Dermis microvascular lymphatic vessel endothelial cell (primary cell): ENCODE measurements at regions not wholly inside any gene's neighbourhood (a gene's known extent, or its start where the extent isn't known, plus 50 kb on each side); places are given as distances from the start of the nearest gene placed in this dataset.
"Not testable (repeated sequence)": the region's sequence is repeated elsewhere in the genome, so short reads cannot be mapped to it uniquely, and the experiment has no call there.

Experiments
- DNase-seq, 2 donors: peaks; one replicate each; pipeline versions ENCODE4 v3.0.0 to v3.0.0-alpha.2; 2010; ENCODE audit warnings: low read depth in 2 of 2

GRCh38 chr10:85447690-85448089 is 918.9 kb downstream of the GRID1 start:
- DNase-seq, result no peak

DNA sequence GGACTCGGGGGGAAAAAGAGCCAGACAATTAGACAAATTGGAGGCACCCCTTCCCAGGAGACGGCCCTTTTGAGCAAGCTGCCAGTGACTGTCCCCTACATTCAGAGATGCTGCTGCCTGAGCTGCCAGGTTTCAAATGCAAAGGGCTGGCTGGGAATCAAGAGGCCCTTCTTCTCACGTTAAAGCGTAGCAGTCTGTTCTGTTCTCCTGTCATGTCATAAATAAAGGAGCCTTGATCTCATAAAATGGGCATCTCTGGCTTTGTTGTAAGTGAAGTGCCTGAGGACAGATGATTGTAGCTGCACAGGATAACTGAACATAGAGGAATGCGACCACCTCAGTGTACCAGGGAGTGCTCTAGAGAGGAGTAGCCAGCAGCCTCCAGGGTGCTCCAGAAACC is 917.9 kb downstream of the GRID1 start:
- DNase-seq, result no peak

DNA sequence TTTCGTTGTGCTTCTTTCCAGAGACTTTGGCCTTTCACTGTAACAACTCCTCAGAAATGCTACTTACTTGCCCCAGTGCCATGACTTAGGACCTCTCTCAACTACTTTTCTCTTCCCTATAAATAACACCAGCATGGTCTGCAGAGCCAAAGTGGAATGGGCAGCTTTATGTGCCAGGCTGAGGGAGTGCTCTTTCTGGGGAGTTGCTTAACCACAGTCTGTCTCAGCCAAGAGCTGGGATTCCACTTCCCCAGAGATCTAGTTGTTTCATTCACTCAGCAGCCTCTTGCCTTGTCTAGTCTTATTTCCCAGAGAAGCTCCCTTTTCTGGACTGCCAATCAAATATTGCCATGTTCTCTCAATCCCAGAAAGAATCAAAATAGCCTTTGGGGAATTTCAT is 912.2 kb downstream of the GRID1 start:
- DNase-seq, result no peak

DNA sequence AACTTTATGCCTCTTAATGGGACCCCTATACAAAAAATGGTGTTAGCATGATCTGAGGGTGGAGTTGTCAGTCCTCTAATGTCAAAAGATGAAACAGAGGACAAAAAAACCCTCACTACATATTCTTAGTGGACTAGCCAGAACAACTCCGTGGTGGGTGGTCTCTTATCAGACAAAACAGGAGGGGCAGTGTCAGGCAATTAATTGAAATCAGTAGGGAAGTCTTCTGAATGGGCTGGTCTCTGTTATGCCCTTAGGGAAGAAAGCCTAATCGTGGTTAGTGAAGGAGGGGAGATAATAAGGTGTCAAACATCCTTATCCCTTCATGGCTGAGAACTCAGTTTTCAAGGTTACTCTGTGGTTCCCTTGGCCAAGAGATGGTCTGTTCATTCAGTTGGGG is 909.4 kb downstream of the GRID1 start:
- no peak for DNase-seq

DNA sequence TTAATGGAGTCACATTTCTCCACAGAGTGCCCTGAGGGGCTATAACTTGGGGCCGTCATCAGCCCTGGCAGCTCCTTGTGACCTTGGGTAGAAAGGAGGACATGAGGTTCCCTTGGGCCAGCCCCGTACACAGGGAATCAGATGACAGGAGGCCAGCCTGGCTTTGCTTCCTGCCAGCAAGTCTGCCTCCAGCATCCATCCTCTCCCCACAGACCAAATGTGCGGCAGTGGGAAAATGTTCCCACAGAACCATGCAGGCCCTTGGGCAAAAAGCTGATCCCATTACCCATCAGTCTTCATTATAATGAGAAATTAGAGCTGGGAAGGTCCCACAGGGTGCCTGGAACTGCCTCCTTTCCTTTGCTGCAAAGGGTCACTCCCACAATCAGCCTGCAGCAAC is 908.3 kb downstream of the GRID1 start:
- DNase-seq, result no peak

DNA sequence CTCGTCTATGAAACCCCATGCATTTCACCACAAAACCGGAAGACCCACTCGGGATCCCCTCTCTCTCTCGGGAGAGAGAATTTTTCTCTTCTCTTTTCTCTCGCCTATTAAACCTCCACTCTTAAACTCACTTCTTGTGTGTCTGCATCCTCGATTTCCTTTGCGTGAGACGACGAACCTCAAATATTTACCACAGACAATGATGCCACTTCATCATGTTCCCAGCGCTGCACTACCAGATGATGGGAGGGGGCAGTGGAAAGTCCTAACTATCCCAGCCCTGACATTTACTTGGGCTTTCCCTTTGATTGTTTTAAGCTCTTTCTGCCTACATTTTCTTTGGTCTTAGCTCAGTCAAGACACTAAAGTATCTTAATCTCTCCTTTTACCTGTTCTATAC is 906.7 kb downstream of the GRID1 start:
- DNase-seq, result no peak

DNA sequence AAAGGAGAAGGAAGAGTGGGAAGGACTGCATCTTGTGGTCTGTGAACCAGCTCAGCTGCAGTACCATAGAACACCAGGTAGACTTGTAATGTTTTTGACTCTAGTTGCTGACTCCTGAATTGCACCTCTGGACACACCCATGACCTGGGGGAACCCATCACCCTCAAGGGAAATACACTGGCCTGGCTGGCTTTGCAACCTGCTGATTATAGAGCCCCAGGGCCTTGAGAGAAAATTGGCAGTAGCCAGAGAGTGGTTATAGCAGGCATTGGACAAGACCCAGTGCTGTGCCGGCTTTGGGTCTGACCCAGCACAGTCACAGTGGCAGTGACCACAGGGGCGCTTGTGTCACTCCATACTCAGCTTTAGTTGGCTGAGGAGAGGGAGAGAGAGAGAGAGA is 902.3 kb downstream of the GRID1 start:
- no peak for DNase-seq

DNA sequence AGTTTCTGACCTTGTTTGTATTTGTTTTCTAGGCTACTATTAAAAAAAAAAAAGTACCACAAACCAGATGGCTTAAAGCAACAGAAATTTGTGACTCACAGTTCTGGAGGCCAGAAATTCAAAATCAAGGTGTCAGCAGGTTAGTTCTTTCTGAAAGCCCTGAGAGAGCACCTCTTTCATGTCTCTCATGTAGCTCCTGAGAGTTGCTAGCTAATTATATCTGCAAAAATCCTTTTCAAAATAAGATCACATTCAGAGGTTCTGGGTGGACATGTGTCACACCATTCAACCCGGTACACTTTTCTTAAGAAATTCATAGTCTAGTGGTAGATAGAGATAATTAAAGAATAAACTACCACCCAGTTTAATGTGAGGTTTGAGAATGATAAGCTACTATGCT is 888.6 kb downstream of the GRID1 start:
- DNase-seq, result no peak

DNA sequence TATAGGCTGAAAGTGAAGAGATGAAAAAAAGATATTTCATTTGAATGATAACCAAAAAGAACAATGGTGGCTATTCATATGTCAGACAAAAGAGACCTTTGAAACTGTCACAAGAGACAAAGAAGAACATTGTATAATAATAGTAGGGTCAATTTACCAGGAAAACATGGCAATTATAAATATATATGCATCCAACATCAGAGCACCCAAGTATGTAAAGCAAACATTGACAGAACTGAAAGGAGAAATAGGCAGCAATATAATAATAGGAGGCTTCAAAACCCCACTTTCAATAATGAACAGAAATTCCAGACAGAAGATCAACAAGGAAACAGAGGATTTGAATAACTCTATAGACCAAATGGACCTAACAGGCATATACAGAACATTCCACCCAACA is 876.2 kb downstream of the GRID1 start:
- no peak for DNase-seq

GRCh38 chr10:85491652-85492051 is 874.9 kb downstream of the GRID1 start:
- DNase-seq, result no peak

GRCh38 chr10:85492684-85493083 is 873.9 kb downstream of the GRID1 start:
- DNase-seq, result no peak

DNA sequence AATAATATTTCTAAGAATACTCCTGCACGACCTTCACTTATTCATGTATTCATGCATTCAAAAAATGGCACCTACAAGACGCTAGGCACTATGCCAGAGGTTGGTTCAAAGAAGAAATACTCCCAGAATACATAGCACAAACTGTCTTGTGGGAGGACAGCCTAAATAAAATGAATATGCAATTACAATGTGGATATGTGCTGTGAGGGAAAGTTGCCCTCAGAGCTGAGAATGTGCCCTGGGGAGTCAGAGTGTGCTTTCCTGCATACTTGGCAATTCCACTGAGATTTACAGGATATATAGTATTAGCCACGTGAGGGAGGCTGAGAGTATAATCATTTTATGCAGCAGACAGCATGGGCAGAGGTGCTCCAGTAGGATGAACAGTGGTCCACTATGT is 872.9 kb downstream of the GRID1 start:
- DNase-seq, result no peak

- DNase-seq, result not testable (repeated sequence)
Measured at GRCh38 chr10:85504641-85505040, 862.0 kb downstream of the GRID1 start.

- DNase-seq, result no peak
Measured at GRCh38 chr10:85508159-85508558, 858.4 kb downstream of the GRID1 start.

- no peak for DNase-seq
Measured at GRCh38 chr10:85510682-85511081, 855.9 kb downstream of the GRID1 start.

DNA sequence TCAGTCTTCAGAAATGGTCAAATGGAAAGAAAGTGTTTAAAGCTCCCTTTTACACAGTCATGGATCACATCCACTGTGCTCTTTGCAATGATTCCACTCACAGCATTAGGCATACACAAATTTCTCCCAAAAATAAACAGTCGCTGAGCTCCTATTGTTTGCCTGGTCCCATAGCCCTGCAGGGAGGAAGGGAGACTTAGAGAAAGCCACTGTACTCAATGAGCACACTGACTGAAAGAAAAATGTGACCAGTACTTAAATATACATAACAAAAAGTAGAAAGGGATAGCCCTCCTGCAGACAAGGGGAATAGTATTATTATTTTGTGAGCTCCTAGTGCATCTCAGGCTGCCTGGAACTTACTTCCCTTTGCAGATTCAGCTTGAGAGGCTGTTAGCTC is 853.2 kb downstream of the GRID1 start:
- DNase-seq, result no peak

- DNase-seq, result no peak
Measured at GRCh38 chr10:85515316-85515715, 851.3 kb downstream of the GRID1 start.

DNA sequence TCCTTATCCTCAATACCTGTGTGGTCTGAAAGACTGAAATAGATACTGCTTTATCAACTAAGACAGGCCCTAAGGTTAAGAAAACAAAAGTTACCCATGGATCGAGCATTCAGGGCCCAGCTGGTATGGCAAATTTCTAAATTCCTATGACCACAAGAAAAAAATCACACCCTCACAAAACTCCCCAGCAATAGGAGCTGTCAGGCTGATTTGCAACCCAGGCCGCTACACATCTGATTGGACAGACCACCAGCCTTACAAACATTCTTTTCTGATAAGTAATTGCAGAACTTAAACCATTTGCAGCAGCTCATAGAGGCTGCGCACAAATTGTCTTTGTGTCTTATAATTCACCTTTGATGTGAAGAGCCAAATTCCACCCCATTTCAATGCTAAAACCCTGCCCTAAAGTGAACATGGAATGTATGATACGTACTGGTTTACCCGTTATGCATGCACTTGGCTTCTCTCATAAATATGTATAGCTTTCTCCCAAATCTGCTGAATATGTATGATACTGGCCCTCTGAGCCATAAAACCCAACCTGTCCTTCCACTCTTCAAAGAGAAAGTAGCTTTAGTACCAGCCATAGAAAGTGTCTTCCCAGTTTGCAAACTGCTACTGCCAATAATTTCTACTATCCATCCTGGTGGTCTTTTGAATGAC is 842.5 kb downstream of the GRID1 start:
- DNase-seq, result no peak

DNA sequence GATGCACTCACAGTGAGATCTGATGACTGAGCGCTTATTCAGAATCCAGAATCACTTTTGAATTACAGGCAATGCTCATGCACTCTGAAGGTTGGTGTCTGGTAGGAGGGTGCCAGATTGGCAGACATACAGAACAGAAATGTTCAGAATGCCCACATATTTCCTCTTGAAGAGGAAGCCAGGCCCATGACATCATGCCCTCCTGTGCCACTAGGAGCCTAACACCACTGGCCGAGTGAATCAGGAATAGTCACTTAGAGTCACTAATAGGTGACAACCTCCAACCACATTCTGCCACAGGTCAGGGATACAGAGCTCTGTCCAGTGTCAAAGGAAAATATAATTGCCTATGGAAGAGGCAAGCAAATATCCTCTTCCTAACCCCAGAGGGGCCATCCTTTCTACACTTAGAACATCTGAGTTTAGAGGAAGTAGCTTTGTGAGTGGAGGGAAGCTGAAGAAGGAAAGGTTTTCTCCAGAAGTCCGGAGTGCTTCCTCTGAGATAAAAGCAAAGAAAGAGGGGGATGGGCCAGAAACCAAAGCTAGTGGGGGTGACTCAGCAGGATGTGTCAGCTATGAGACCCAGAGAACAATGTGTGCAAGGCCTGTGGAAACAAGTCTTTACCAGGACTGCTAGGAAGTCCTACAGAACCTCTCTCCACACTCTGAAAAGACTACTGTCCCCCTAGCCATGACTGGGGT is 838.8 kb downstream of the GRID1 start:
- DNase-seq, result peak in 1 of 2 donors; percentile 57

DNA sequence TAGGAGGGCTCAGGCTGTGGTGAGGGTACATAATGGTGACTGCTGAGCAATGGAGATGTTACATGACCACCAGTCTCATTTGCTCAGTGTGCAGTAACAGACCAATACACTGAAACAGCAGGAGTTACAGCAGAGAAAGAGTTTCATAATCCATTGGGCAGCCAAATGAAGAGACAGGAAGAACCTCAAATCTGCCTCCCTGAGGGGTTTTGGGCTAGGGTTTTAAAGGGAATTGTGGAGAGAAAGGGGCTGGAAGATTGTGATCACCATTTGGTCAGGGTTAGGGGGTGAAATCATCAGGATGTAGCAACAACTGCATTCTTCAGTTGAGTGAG is 838.3 kb downstream of the GRID1 start:
- no peak for DNase-seq

DNA sequence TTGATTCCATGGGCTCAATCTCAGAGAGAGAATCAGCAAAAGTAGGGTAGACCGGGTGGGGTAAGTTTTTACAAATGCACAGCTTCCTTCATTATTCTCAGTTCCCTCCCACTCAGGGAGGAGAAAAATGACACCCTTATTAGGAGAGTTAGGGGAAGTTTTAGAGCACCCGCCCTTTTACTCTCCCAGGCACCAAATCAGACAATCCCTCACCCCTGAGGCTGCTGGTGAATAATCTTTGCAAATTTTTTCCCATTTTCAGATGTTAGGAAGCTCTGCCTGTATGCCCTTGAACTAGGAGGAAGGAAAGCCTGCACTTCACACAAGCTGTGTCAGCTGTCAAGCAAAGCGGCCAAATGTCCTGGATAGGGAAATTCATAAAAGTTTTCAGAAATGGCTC is 834.9 kb downstream of the GRID1 start:
- no peak for DNase-seq

- DNase-seq, result peak in 1 of 2 donors; percentile 50
Measured at GRCh38 chr10:85532773-85533172, 833.8 kb downstream of the GRID1 start.

DNA sequence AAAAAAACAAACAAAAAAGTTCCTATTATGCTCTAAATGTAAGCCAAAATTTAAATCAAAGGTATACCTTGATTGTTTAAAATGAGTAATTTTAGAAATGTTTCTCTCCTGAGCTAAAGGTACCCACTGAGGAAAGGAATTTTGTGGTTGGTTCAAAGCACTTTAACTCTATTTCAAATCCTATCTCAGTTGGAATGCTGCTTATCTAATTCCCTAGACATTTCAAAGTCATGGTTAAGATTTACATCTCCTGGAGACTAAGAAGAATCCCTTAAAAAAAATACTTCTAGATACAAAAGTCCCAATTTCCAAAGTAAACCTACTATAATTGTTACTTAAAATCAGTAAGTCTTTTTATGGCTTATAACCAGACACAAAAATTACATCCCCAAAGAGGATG is 830.7 kb downstream of the GRID1 start:
- no peak for DNase-seq

- DNase-seq, result no peak
Measured at GRCh38 chr10:85537561-85537960, 829.0 kb downstream of the GRID1 start.
